Eye (tissue), 1 donor: ENCODE measurements at regions not wholly inside any gene's neighbourhood (a gene's known extent, or its start where the extent isn't known, plus 50 kb on each side); places are given as distances from the start of the nearest gene placed in this dataset.

Source experiments
- DNase-seq: peaks from one replicate; pipeline ENCODE4 v3.0.0-alpha.2; 2015

DNA sequence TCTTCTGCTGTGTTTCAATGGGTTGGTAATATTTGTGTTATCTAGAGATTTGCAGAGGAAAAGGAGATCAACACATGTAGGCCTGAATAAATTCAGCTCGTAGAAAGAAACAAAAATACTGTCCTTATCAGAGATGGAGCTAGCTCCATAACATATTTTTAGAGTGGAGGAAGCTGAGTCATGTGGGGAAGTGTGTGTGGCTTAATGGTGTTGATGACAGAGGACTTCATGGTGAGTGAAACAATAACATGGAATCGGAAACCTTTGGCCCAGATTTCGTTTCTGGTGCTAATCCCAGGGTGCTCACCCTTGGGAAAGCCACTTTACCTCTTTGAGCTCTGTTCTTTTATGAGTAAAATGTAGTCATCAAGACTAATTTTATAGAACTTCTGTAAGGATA, 825.0 kb downstream of the TLR4 start:
- no peak for DNase-seq

DNA sequence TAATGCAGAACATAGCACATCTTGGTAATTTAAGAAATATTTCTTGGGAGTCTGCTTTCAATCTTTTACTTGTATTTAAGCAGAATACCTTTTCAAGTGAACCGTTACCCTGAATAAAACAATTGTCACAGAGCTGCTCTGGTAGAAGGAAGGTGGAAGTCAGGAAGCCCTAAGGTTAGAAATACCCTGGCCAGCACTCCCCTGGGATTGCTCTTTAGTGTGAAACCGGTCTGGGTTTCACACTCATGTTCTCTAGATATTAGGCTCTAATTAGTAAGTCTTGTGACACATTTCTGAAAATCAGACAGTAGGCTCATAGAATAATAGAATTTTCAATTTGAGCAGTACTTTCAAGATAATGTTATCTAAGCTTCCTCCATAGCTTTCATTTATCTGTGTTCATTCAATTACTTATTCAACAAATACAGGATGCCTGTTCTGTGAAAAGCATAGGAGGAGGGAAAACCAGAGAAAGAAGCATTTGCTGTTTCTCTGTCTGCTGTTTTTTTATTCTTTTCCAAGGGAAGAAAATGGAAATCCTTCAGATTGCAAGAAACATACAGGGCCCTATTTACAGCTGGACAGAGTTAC, 825.5 kb downstream of the TLR4 start:
- DNase-seq = no peak

DNA sequence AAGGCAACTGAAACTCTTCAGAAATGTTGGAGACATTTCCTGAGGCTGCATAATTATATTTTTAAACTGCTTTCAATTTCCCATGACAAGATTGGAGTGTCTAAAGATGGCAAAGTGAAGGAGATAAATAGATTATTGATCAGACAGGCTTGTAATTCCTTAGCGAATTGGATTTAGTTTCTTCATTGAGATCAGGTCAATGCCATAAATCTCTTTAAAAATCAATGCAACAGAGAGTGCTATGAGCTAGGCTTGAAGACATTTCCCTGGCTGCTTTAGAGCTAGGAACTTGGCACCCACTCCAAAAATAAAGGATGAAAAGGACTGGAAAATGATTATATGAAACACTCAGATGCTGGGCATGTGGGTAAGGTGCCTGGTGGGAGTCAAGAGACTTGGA, 828.4 kb downstream of the TLR4 start:
- no peak for DNase-seq

DNA sequence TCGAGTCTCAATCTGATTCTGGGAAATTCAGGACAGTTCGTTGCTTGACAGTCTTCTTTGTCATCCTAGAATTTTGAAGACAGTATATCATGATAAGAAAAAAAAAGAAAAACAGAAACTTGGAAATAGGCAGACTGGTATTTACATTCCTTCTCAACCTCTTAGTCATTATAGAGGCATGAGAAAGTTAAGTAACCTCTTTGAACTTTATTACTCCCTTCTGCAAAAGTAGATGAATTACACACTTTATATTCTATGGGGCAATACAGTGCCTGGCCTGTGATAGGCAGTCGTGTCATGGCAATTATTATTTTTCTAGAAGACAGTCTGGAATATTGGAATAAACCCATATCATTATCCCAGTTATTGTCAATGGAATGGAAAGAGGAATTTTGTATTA, 828.9 kb downstream of the TLR4 start:
- DNase-seq = no peak

DNA sequence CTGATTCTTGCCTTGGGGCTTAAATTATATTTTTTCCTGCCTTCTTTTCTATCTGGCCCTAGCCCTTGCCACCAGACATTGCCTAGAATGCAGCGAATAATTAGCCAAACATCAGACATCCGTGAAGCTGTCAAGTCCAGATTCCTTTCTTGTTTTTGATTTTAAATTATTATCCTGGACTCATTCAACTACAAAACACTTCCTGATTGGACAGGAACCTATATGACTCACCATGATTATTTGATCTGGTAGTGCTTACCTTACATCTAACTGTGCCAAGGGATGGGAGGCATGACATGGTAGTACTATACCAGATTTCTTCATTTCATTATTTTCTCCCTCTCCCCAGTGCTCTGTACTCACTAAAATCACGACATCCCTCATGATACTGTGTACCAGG, 829.6 kb downstream of the TLR4 start:
- DNase-seq = no peak

DNA sequence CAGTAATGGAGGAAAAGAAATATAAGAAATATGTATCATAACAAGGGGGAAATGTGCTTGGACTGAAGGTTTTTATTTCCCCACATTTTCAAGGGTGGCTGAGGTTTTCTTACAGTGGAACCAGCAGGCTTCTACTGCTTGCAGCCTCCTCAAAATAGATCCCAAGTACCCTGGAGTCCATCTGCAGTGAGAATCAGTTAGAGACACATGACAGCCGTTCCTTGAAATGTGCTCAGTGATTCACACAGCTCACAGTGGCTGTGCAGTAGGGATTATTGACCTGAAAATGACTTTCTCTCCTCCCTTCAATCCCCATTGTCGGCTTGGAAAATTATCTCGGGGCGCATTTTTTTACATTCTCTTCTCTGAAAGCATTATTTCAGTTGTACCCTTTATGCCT, 832.0 kb downstream of the TLR4 start:
- DNase-seq = peak; percentile 25

DNA sequence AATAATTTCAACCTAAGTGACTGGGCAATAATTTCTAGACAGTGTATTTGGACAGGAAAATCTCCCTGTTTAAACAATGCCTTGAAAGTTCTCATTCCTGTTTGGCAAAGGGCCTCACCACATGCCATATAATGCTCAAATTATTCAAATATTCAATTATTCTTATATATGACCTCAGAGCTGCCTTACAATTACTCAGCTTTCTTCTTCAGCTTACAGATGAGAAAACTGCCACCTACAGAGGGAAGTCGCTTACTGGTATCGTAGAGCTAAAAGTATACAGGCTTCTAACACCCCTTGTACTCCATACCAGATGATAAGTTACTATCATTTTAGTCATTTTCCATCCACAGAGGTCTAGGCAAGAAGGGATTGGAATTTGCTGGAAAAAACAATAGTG, 830.3 kb downstream of the BRINP1 start:
- no peak for DNase-seq

DNA sequence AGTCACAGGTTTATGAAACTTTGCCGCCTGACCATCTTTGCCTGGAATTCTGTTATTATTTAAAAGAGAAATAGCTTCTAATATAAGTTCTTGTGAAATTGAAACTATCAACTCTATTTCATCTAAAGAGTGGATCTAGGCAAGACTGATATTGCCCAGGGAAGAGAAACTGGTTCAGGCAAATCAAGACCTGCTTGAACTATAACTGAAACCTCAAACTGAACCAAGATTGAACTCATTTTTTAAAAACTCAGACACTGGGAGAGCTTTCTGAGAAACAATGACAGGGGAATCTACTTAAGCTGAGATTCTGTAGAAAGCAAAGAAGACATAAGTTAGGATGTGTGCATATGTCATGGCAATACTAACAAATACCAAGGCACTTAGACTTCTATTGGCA, 815.8 kb downstream of the BRINP1 start:
- no peak for DNase-seq

DNA sequence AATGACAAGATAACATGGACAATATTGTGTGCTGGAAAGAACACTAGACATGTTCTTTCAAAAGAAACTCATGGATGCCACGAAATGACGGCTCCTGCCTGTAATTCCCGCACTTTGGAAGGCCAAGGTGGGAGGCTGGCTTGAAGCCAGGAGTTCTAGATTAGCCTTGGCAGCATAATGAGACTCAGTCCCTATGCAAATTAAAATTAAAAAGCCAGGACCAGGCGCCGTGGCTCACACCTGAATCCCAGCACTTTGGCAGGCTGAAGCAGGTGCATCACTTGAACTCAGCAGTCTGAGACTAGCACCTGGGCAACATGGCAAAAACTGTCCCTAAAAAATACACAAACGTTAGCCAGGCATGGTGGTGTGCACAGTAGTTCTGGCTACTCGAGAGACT, 814.2 kb downstream of the BRINP1 start:
- no peak for DNase-seq

DNA sequence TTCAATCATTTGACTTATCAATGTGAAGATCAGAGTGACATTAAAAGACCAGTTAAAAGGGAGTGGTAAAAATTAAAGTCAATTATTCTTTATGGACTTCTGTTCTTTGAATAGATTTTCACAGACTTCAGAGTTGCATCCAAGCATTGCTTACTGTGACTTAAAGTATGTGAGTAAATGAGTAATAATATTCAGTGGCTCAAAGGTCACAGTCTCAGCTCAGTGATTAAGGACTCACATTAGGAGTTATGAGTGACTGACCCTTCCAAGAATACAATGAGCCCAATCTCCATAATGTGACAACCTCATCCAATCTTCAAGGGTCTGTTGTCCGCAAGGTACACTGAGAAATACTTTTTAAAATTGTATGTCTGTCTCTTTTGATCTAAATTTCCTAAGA, 811.2 kb downstream of the BRINP1 start:
- no peak for DNase-seq

DNA sequence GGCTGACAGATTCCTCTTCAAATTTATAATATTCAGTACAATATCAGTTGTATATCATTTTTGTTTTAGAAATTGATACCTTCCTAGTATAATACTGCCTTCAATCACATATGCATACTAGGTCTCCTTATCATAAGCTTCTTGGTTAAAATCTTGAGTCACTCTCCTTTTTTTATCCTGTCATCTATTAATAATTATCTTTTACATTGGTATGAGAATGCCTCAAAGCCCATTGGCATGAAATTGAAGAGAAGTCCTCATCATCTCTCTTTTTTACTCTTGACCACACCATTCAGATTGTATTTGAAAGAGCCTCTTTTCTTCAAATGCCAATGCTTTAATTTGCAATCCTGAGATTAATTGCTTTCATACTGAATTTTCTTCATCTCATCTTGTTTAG, 810.3 kb downstream of the BRINP1 start:
- no peak for DNase-seq

DNA sequence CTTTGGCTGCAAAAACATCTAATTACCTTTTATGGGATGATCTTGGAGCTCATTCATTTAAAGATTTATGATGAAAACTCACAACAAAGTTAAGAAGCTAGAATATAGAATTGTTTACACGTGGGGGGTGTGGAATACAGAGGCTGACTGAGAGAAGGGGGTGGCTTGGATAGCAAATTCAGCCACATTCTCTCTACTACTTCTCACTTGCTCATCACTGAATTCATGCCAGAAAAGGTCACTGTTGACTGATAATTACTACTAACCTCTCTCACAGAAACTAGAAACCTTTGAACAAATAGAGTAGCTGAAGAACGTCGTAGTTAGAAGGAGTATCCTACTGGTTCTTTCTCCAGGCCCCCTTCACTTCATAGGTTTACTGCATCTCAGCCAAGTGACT, 808.2 kb downstream of the BRINP1 start:
- DNase-seq = no peak

DNA sequence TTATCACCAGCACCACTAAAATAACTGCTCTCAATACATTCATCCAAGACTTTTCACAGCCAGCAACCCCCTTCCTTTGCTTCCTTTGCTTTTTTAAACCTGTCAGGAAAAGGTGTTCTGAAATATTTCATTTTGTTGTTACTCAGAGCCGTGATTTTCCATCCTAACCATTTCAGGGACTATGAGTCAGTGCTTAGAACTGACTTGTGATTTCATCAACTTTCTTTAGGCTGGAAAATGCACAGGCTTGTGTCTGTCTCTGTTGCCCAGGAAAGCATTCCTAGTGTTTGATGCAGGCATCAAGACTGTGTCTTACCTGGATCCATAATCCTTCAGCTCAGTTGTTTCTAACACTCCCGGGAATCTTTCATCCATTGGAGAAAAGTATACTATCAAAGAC, 805.6 kb downstream of the BRINP1 start:
- DNase-seq = no peak

DNA sequence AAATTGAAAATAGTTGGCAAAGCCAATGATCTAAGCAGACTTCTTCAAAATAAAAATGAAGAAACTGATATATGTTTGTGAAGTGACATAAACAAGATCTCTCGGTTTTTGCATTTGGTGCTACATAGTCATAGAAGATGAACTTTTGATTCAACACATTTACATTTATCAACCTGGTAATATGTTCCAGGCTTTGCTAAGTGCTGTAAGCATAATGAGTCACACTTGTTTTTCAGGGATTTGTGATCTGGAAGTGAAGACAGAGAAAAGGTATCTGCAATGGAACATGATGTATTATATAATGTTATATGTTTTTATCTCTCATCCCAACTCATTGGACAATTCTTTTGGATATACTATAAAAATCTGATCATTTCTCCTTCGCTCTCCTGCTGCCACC, 801.4 kb downstream of the BRINP1 start:
- no peak for DNase-seq

DNA sequence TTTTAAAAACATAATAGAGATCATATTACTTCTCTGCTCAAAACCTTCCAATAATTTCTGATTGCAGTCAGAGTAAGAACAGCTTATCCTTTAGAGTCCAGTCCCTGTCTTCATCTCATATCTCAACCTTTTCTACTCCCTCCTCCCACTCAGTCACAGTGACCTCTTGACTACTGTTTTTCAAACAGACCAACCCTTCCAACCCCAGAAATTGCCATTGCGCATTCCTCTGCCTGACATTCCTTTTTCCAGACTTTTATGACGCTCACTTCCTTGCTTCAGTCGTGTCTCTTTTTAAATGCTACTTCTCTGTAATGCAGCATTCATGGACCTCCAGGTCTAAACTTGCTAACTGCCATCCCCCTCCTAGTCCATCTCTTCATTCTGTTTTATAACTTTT, 800.5 kb downstream of the BRINP1 start:
- DNase-seq = no peak

DNA sequence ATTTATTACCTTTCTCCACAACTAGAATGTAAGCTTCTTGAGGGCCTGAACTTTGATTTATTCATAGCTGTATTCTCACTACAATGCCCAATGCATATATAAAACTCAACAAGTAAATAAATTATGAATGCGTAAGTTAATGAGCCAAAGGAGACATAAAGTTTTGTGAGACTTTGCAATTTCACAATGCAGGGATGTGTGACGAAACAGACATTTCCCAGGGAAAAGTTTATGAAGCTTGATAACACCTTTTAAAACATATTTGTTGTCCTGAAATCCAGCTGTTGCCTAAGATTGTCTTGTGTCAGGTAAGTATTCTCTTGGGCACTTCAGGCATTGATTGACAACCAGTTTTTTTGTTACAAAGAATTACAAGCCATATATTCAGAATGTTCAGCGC, 800.1 kb downstream of the BRINP1 start:
- no peak for DNase-seq

DNA sequence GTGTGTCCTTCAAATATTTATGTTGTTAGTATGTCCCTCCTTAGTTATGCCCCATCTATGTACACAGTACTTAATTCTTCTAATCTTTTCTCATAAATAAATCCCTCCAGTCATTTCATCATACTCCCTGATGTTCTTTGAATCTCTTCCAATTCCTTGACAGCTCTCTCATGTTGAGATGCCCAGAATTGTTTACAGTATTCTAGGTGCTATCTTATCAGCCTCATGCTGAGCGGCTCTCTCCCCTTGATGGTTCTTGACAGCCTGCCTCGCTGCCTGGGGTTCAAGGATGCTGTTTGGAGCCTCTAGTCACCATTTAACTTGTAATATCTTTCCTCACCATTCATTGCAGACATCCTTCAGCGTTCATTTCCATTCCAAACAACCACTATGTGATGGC, 799.2 kb downstream of the BRINP1 start:
- DNase-seq = peak; percentile 11

DNA sequence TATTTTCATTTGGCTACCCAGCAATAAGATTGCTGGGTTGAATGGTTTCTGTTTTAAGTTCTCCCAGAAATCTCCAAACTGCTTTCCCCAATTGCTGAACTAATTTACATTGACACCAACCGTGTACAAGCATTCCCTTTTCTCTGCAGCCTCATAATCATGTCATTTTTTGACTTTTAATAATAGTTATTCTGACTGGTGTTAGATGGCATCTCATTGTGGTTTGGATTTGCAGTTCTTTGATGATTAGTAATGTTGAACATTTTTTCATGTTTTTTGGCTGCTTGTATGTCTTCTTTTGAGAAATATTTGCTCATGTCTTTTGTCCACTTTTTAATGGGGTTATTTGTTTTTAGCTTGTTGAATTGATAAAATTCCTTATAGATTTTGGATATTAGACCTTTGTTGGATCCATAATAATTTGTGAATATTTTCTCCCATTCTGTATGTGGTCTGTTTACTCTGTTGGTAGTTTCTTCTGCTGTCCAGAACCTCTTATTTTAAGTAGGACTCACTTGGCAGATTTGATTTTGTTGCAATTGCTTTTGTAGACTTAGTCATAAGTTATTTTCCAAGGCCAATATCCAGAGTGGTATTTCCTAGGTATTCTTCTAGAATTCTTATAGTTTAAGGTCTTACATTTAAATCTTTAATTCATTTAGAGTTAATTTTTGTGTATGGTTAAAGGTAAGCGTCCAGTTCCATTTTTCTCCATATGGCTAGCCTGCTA, 793.7 kb downstream of the BRINP1 start:
- DNase-seq = no peak

DNA sequence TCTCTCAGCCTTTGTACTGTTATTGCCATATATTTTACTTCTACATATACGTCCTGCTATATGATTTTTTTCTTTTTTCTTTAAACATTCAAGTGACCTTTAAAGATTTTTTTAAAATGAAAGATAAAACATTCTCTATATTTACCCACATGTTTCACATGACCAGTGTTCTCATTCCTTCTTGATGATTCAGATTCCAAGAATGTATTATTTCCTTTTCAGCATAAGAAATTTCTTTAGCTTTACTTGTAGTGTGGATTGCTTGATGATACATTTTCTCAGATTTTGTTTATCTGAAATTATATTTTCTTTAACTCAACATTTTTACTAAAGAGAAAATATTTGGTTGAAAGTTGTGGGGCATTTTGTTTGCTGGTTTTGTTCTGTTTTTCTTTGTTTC, 792.1 kb downstream of the BRINP1 start:
- DNase-seq = no peak

DNA sequence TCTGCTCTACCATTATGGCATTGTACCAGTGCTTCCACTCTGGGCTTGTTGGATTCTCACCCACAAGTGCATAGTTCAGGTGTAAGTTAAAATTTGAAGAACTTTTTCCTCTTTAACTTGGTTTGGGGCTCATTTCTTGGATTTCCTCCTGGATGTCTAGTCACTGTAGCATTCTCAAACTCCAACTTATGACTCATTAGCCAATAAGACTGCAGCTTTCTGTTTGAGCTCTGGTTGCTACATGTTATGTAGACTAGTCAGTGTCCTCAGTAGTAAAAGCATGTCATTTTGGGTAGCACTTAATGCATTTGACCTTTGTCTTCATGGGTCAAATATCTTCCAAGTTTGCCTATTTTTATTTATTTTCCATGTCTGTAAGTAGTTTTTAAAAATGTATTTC, 790.8 kb downstream of the BRINP1 start:
- DNase-seq = no peak

DNA sequence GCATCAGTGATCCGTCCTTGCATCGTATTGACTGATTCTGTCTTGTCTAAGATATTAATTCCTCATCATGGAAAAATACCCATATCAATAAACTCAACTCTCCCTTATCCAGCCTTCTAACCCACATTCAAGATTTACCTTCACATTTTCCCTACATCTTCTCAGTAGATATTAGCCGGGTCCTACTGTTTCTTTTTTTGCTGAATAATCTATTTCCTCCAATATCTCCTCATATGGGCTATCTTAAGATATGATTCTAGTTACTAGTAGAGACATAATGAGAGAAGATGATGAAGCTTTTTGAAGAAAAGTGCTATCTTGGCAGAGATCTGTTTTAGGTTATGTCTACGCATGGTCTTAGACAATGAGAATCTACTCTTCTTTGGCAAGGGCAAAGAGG, 785.8 kb downstream of the BRINP1 start:
- no peak for DNase-seq

DNA sequence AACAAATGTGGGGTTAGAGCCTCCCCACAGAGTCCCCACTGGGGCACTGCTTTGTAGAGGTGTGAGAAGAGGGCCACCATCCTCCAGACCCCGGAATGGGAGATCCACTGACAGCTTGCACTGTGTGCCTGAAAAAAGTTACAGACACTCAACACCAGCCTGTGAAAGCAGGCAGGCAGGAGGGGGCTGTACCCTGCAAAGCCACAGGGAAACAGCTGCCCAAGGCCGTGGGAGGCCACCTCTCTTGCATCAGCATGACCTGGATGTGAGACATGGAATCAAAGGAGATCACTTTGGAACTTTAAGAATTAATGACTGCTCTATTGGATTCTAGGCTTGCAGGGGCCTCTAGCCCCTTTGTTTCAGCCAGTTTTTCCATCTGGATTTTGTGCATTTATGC, 782.3 kb downstream of the BRINP1 start:
- no peak for DNase-seq

DNA sequence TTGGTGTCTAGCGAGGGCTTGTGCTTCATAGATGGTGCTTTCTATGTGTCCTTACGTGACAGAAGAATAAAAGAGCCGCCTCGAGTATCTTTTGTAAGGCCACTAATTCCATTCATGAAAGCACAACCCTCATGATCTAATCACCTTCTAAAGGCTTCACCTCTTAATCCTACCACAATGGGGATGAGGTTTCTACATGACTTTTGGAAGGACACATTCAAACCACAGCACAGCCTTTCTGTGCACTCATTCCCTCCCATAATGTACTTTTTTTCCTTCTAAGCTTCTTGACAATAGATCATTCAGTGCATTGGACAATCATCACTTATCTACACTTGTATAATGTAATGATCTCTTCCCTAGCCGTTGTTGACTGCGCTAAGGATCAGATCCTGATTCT, 774.8 kb downstream of the BRINP1 start:
- DNase-seq = no peak

DNA sequence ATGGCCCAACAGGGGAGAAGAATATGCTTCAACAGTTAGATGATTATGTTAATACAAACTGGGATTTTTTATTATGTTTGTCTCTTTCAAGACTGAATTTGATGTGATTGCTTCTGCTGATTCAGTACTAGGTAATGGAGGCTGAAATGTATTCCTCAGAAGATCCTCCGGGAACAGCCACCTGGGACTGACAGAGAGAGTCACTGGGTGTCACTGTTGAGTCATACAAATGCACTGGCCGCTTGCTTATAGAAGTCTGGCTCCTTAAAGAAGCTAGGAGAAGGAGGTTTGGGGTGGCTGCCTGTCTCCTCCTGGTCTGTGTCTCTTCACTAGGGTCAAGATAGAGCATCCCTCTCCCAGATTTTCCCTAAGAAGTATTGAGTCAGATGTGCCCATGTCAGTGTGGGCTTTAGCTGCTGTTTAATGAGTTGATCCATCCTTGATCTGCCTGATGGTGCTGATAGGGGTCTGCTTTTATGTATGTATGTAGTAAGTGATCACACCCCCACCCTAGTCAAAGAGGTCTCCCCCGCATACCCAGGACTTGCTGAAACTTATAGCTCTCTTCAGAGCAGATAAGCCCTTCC, 773.4 kb downstream of the BRINP1 start:
- peak; percentile 74 for DNase-seq
